MV-4-11 (cell line): ENCODE measurements at regions not wholly inside any gene's neighbourhood (a gene's known extent, or its start where the extent isn't known, plus 50 kb on each side); places are given as distances from the start of the nearest gene placed in this dataset.

Source experiments
- DNase-seq: peaks from one replicate; lab custom pipeline; 2025; lab: John Stamatoyannopoulos, UW

- DNase-seq, result peak; percentile 37
Measured at GRCh38 chr6:8743170-8743745, 307.9 kb upstream of the SLC35B3 start.

DNA sequence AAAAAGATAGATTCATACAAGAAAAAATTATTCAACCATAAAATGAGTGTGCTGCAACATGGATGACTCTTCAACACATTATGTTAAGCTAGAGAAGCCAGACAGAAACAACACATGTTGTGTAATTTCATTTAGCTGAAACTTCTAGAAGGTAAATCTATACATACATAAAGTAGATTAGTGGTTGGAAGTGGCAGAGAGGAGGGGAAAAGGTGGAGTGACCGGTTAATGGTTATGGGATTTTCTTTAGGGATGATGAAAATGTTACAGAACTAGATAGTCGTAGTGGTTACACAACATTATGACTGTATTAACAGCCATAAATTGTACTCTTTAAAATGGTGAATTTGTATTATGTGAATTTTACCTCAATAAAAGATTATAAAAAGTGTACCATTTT is 304.1 kb upstream of the SLC35B3 start:
- no peak for DNase-seq

DNA sequence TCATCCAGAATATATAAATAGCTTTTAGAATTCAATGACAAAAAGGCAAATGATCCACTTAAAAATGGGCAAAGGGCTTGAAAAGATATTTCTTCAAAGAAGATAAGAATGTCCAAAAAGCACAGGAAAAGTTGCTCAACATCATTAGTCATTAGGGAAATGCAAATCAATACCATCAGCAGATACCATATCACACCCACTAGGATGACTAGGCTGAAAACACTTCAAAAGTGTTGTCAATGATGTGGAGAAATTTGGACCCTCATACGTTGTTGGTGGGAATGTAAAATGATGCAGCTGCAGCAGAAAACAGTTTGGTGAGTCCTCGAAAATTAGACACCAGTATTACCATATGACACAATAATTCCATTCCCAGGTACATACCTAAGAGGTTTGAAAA is 303.6 kb upstream of the SLC35B3 start:
- DNase-seq, result no peak

DNA sequence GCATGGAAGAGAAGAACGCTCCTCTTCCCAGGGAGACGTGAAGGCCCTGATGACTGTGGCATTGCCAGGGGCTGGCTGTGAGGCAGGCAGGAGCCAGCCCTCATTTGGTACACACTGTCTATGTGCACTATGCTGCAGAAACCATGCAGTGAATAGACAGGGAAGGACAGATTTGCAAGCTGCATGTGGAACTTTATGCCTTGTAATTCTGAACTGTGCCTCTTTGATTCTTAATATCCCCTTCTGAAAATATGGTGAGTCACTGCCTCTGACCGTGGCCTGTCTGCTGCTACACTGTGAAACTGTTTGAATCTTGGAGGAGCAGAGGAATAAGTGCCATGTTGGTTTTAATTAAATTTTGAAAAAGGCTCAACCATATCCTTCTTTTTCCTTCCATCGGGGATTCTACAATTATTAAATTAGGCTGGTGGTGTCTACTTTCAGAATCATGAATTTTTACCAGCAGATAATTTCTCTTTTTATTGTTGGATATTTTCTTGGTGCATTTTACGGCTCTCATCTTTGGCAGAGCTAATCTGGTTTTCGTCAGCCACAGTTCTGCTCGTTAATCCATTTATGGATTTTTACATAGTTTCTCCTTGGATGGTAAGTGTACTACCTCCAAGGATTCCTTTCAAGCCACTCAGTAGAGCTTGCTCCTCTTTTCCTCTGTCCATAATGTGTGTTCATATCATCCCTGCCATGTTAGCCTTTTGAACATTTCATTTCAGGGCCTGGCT is 301.0 kb upstream of the SLC35B3 start:
- DNase-seq, result no peak

GRCh38 chr6:8733879-8734278 is 298.5 kb upstream of the SLC35B3 start:
- no peak for DNase-seq

DNA sequence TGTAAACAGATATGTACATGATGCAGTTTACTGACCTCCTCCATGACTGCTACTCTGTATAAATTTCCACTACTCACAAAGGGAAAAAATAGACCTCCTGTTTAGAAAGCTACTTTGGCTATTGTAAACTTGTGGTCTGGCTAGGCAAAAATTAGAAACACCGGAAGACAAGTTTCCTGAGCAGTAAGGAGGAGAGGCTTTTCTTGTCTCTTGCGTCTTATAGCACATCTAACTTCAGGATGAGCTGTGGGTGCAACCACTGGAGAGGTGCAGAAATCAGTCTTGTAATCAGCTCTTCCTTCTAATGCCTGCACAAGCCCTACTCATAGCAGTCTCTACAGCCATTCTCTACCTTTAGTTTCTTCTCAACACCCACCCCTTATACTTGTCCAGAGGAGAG is 296.5 kb upstream of the SLC35B3 start:
- peak; percentile 24 for DNase-seq

DNA sequence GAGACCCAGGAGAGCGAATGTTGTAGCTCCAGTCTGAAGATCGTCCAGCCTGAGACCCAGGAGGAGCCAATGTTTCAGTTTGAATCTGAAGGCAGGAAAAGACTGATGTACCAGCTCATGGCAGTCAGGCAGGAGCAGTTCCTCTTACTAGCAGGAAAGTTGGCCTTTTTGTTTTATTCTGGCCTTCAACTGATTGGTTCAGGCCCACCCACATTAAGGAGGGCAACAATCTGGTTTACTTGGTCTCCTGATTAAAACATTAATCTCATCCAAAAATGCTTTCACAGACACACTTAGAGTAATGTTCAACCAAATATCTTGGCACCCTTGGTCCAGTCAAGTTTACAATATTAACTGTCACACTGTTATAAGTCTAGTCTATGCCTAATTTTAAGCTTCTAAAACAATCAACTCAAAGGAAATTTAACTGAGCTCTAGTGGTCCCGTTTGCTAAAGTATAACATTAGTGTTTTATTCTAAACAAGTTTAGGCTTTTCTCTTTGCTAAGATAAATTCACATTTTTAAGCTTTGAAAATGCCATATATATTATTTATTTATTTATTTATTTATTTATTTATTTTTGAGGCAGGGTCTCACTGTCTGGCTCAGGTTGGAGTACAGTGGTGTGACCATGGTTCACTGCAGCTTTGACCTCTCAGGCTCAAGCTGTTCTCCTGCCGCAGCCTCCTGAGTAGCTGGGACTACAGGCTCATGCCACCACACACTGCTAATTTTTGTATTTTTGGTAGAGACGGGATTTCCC is 275.5 kb upstream of the SLC35B3 start:
- no peak for DNase-seq

GRCh38 chr6:8707956-8708772 is 272.8 kb upstream of the SLC35B3 start:
- peak; percentile 38 for DNase-seq

- DNase-seq, result no peak
Measured at GRCh38 chr6:8707369-8707768, 272.0 kb upstream of the SLC35B3 start.

DNA sequence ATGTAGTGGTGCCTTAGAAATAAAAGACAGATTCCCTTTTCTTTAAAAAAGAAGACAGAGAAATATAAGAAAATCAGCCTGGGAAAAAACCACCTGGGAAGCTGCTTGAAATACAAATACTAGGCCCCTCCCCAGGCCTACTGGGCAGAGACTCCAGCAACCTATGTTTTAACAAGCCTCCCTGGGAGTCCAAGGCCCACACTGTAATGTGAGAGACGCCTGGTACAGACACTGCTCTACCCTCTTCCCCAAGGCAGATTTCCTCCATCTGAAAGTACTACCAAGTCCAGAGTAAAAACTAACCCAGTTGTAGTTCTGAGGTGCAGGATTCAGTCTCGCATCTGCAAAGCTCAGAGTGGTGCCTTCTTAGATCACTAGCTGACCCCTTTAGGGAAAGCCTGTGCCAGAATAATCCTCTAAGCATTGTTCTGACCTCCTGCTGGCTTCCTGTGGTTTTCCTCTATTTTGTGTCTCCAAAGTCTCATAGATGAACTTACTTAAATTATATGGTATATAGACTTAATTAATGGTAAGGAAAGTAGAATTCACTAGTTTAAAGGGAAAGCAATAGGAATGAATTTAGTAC is 270.2 kb upstream of the SLC35B3 start:
- no peak for DNase-seq

GRCh38 chr6:8703059-8703458 is 267.7 kb upstream of the SLC35B3 start:
- no peak for DNase-seq

DNA sequence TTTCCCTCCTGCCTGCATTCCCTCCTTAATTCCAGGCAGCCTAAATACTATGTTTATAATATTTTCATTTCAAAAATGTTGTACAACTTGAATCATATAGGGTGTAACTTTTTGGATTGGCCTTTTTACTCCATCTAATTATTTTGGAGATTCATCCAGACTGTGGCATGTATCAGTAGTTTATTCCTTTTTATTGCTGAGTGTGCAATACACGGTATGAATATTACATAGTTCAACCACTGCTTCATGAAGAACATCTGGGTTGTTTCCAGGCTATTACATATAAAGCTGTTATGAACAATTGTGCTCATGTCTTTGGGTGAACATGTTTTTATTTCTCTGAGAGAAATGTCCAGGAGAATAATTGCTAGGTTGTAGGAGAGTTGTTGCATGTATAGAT is 253.5 kb upstream of the SLC35B3 start:
- no peak for DNase-seq

- no peak for DNase-seq
Measured at GRCh38 chr6:8686077-8686476, 250.7 kb upstream of the SLC35B3 start.

DNA sequence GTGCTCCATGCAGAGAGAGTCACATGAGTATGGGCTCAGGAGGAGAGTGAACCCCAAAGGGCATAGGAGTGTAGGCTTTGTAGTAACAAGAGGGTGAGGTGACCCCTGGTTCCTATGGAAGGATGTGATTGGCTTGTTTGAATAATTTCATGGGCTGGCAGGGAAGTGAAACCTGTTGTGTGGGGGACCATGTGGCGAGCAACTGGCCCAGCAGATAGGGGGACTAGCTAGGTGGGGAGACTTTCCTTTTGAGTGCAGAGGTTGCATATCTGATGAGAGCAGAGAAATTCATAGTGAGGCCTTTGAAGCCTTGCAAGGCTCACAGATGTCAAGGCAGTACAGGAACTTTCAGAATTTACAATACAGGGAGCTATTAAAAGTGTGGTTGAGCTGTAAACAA is 247.9 kb upstream of the SLC35B3 start:
- DNase-seq, result no peak

DNA sequence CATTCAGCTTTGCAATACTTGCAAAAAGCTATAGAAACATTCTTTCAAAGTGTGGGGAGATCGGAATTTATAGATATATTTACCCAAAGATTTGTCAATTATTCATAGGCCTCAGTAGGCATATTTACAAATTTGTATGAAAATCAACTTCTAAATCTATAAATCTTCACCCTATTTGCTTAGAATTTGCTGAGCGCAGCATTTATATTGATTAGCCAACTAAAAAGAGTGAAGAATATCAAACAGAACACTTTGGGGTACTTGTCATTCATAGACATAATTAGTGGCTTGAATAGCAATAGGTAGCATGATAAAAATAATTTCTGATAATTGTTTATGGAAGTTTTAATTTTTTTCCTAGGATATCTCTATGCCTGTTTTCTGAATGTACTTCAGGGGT is 244.5 kb upstream of the SLC35B3 start:
- no peak for DNase-seq

GRCh38 chr6:8678466-8678865 is 243.1 kb upstream of the SLC35B3 start:
- no peak for DNase-seq

DNA sequence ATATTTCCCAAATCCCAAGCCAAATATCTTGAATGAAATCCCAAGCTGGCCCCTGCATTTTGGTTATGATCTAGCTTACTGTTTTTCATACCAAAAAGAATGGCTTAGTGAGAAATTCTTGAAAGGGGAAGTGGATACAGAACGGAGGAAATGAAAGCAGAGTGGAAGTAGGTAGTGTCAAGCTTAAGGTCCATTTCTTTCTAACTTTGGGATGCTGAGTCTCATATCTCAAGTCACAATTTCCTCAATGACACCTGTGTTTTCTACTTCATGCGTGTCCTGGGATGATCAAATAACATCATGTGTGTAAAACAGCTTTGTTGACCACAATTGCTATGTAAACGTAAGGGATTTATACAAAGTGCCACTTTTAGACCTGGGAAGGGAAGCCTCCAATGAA is 238.8 kb upstream of the SLC35B3 start:
- peak; percentile 78 for DNase-seq

DNA sequence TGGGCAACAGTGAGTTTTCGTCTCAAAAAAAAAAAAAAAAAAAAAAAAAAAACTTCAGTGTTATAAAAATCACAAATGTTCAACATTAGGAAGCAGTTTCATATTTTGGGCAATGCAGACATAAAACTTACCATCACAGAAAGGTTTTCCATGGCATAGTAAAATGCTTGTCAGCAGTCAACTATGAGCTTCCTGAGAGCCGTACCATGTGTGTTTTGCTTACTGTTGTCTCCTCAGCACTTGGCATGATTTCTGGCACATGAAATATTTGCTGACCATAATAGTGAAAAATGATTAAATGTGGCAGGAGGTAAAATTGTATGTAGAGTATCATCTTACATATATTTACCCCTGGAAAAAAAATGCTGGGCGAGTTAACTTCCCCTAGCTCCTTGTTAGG is 237.5 kb upstream of the SLC35B3 start:
- DNase-seq, result no peak

DNA sequence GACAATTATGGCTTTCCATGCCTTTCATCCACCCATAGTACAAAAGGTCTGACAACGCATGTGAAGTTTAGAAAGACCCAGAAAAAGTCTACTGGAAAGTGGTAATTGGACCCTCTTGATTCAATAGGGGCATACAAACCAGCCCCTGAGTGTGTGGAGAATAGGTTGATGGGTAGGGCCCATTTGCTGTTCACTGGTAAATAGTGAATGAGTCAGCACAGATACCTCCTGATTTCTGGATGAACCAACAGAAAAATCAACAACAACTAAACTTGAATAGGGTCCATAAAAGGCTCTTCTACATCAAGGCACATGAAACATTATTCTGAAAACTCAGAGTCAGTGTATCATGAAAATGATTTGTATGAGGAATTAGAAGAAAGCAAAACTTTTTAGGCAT is 235.4 kb upstream of the SLC35B3 start:
- no peak for DNase-seq

DNA sequence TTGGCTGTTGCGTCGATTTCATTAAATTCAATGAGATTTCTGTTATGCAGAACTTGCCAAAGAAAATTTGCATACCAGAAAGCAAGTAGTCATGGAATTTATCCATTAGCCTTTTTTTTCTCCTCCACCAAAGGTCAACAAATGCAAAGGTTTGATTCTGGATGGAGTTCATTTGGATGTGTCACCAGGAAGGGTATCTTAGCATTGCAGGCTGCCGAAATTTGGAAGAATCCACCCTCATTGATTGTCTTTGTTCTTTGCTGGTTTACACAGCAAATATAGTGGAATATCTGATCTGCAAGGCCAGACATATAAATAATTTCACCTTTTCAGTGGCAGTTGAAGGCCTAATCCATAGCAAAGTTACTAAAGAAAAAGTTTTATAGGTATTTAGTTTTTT is 229.4 kb upstream of the SLC35B3 start:
- DNase-seq, result no peak

- DNase-seq, result no peak
Measured at GRCh38 chr6:8664070-8664469, 228.7 kb upstream of the SLC35B3 start.
